LNCaP clone FGC (cell line): ENCODE measurements at regions not wholly inside any gene's neighbourhood (a gene's known extent, or its start where the extent isn't known, plus 50 kb on each side); places are given as distances from the start of the nearest gene placed in this dataset.
A peak's percentile ranks its signal among the peaks of the same experiment; 100 is the strongest.

Experiments used
- DNase-seq: peaks from one replicate; pipeline ENCODE4 v3.0.0-alpha.2; 2011; ENCODE audit warnings: low read depth
- H3K4me3 ChIP-seq: 2 replicates; pipeline ENCODE4 v1.5.1; 2011; ENCODE audit warnings: mild to moderate bottlenecking, low read depth, low read length, control low read depth
- CTCF ChIP-seq: IDR thresholded peaks from 2 replicates; pipeline ENCODE4 v1.5.1; 2012; ENCODE audit warnings: mild to moderate bottlenecking; ENCODE audit not compliant: control insufficient read depth, insufficient read depth; ENCODE audit errors: extremely low read depth

- H3K4me3 ChIP-seq: no peak overlapping the region
- DNase-seq: no peak
These were observed 186.5 kb upstream of the CCL2 start for GRCh38 chr17:34068571-34068970.

GRCh38 chr17:34070712-34071111 is 184.4 kb upstream of the CCL2 start:
- no peak overlapping the region for H3K4me3 ChIP-seq
- no peak for TF ChIP-seq CTCF
- DNase-seq: no peak

More at GRCh38 chr17:34068571-34068970, 186.5 kb upstream of the CCL2 start:
- no peak for TF ChIP-seq CTCF

GRCh38 chr17:34071886-34072420 is 183.1 kb upstream of the CCL2 start:
- no peak overlapping the region for H3K4me3 ChIP-seq
- no peak for TF ChIP-seq CTCF
- DNase-seq: no peak

- no peak overlapping the region for H3K4me3 ChIP-seq
- no peak for TF ChIP-seq CTCF
- DNase-seq: no peak
These were observed 180.0 kb upstream of the CCL2 start for GRCh38 chr17:34075076-34075475.

- DNase-seq: no peak
- TF ChIP-seq CTCF: no peak
- no peak overlapping the region for H3K4me3 ChIP-seq
These were observed 178.1 kb upstream of the CCL2 start for GRCh38 chr17:34076743-34077631.

- peak; percentile 1 for DNase-seq
- H3K4me3 ChIP-seq: no peak overlapping the region
- TF ChIP-seq CTCF: peak; percentile 64
These were observed 173.8 kb upstream of the CCL2 start for GRCh38 chr17:34081269-34081668.
